H9 (cell line): ENCODE measurements at regions not wholly inside any gene's neighbourhood (a gene's known extent, or its start where the extent isn't known, plus 50 kb on each side); places are given as distances from the start of the nearest gene placed in this dataset.

Experiments used
- DNase-seq: peaks from one replicate; pipeline ENCODE4 v3.0.0-alpha.2; 2017
- H2AFZ ChIP-seq: one replicate; pipeline ENCODE4 v1.6.1; 2013; ENCODE audit warnings: mild to moderate bottlenecking, low read length, control low read depth, moderate library complexity
- H2AK5ac ChIP-seq: 2 replicates; pipeline ENCODE4 v1.6.1; 2013; ENCODE audit warnings: low read length, control low read depth, mixed read lengths; ENCODE audit not compliant: insufficient read length
- H2BK120ac ChIP-seq: one replicate; pipeline ENCODE4 v1.6.1; 2013; ENCODE audit warnings: low read depth, mild to moderate bottlenecking, low read length, control low read depth, inconsistent platforms; ENCODE audit not compliant: poor library complexity, severe bottlenecking
- H2BK12ac ChIP-seq: 2 replicates; pipeline ENCODE4 v1.6.1; 2013; ENCODE audit warnings: low read length, control low read depth, mixed read lengths, low read depth; ENCODE audit not compliant: insufficient read length
- H2BK15ac ChIP-seq: 2 replicates; pipeline ENCODE4 v1.6.1; 2013; ENCODE audit warnings: low read depth, low read length, control low read depth
- H2BK20ac ChIP-seq: one replicate; pipeline ENCODE4 v1.6.1; 2013; ENCODE audit warnings: low read depth, mild to moderate bottlenecking, low read length, control low read depth, inconsistent platforms; ENCODE audit not compliant: poor library complexity, severe bottlenecking
- H2BK5ac ChIP-seq: 2 replicates; pipeline ENCODE4 v1.6.1; 2013; ENCODE audit warnings: low read length, control low read depth, mixed read lengths; ENCODE audit not compliant: insufficient read length
- H3K14ac ChIP-seq: 2 replicates; pipeline ENCODE4 v1.6.1; 2013; ENCODE audit warnings: low read length, control low read depth; ENCODE audit not compliant: insufficient read depth
- H3K18ac ChIP-seq: 2 replicates; pipeline ENCODE4 v1.6.1; 2013; ENCODE audit warnings: low read depth, mild to moderate bottlenecking, mixed read lengths, low read length, control low read depth; ENCODE audit not compliant: insufficient read length
- H3K23ac ChIP-seq: 2 replicates; pipeline ENCODE4 v1.6.1; 2013; ENCODE audit warnings: low read length, control low read depth, mixed read lengths, low read depth; ENCODE audit not compliant: insufficient read length
- H3K23me2 ChIP-seq: 2 replicates; pipeline ENCODE4 v1.6.1; 2013; ENCODE audit warnings: low read depth, mild to moderate bottlenecking, mixed read lengths, low read length, control low read depth; ENCODE audit not compliant: insufficient read length, poor library complexity, severe bottlenecking
- H3K27ac ChIP-seq: 2 replicates; pipeline ENCODE4 v1.5.1; 2013; ENCODE audit warnings: low read length, control low read depth, mixed read lengths, low read depth; ENCODE audit not compliant: insufficient read length
- H3K27me3 ChIP-seq: 2 replicates; pipeline ENCODE4 v1.6.1; 2013; ENCODE audit warnings: low read length, control low read depth, inconsistent platforms; ENCODE audit not compliant: insufficient read depth
- H3K4ac ChIP-seq: 2 replicates; pipeline ENCODE4 v1.6.1; 2013; ENCODE audit warnings: low read depth, mild to moderate bottlenecking, control low read depth, inconsistent platforms, low read length, moderate library complexity
- H3K4me1 ChIP-seq: 2 replicates; pipeline ENCODE4 v1.6.1; 2013; ENCODE audit warnings: low read length, control low read depth, inconsistent platforms; ENCODE audit not compliant: insufficient read depth
- H3K4me2 ChIP-seq: 2 replicates; pipeline ENCODE4 v1.6.1; 2013; ENCODE audit warnings: low read length, control low read depth, mixed read lengths; ENCODE audit not compliant: insufficient read length, insufficient read depth
- H3K56ac ChIP-seq: 2 replicates; pipeline ENCODE4 v1.6.1; 2013; ENCODE audit warnings: low read depth, mild to moderate bottlenecking, mixed read lengths, low read length, control low read depth; ENCODE audit not compliant: insufficient read length
- H3K79me1 ChIP-seq: 2 replicates; pipeline ENCODE4 v1.6.1; 2013; ENCODE audit warnings: low read depth, mild to moderate bottlenecking, moderate library complexity, low read length, control low read depth, inconsistent platforms; ENCODE audit not compliant: insufficient read depth, poor library complexity, severe bottlenecking
- H3K79me2 ChIP-seq: 2 replicates; pipeline ENCODE4 v1.6.1; 2013; ENCODE audit warnings: low read length, control low read depth, inconsistent platforms; ENCODE audit not compliant: insufficient read depth
- H3K9ac ChIP-seq: 2 replicates; pipeline ENCODE4 v1.6.1; 2013; ENCODE audit warnings: low read length, control low read depth, mixed read lengths; ENCODE audit not compliant: insufficient read length; ENCODE audit errors: extremely low read depth
- H3K9me3 ChIP-seq: one replicate; pipeline ENCODE4 v1.6.1; 2013; ENCODE audit warnings: low read depth, low read length, inconsistent platforms; ENCODE audit not compliant: control insufficient read depth
- H3T11ph ChIP-seq: one replicate; pipeline ENCODE4 v1.6.1; 2013; ENCODE audit warnings: mild to moderate bottlenecking, low read length, control low read depth, inconsistent platforms
- H4K20me1 ChIP-seq: one replicate; pipeline ENCODE4 v1.6.1; 2013; ENCODE audit not compliant: control insufficient read depth, insufficient read length, insufficient read depth
- H4K5ac ChIP-seq: 2 replicates; pipeline ENCODE4 v1.6.1; 2013; ENCODE audit warnings: low read depth, mild to moderate bottlenecking, mixed read lengths, low read length, control low read depth; ENCODE audit not compliant: insufficient read length
- H4K8ac ChIP-seq: replicated peaks from 2 replicates; pipeline ENCODE4 v1.6.1; 2013; ENCODE audit warnings: low read length, control low read depth, mixed read lengths, low read depth; ENCODE audit not compliant: insufficient read length
- H4K91ac ChIP-seq: 2 replicates; pipeline ENCODE4 v1.6.1; 2013; ENCODE audit warnings: low read depth, mild to moderate bottlenecking, moderate library complexity, mixed read lengths, low read length, control low read depth; ENCODE audit not compliant: insufficient read length
- H3K27ac Mint-ChIP-seq, 3 experiments: 2 replicates in 2 of 3; 3 replicates in 1 of 3; pipeline ENCODE4 v1.8.0; 2020 to 2021; ENCODE audit warnings: mixed read lengths in 3 of 3, mild to moderate bottlenecking in 1 of 3, moderate library complexity in 1 of 3
- H3K27me3 Mint-ChIP-seq: 2 replicates; pipeline ENCODE4 v1.8.0; 2021; ENCODE audit warnings: low read depth, mild to moderate bottlenecking, moderate library complexity, mixed read lengths
- H3K36me3 Mint-ChIP-seq, 3 experiments: 2 replicates in 2 of 3; 3 replicates in 1 of 3; pipeline ENCODE4 v1.8.0; 2020 to 2021; ENCODE audit warnings: low read depth in 3 of 3, mixed read lengths in 3 of 3; ENCODE audit not compliant: insufficient read depth in 1 of 3
- H3K4me1 Mint-ChIP-seq, 2 experiments: 2 replicates each; pipeline ENCODE4 v1.8.0; 2020; ENCODE audit warnings: mixed read lengths in 2 of 2
- H3K4me3 Mint-ChIP-seq, 2 experiments: 2 replicates in 1 of 2; 3 replicates in 1 of 2; pipeline ENCODE4 v1.8.0; 2020 to 2021; ENCODE audit warnings: mild to moderate bottlenecking in 2 of 2, mixed read lengths in 2 of 2, moderate library complexity in 1 of 2
- H3K9me3 Mint-ChIP-seq, 2 experiments: 2 replicates in 1 of 2; 3 replicates in 1 of 2; pipeline ENCODE4 v1.8.0; 2020; ENCODE audit warnings: mild to moderate bottlenecking in 2 of 2, mixed read lengths in 2 of 2, moderate library complexity in 1 of 2
- CTCF ChIP-seq: fragments of 200-600 bp; sonication (generic); conservative IDR thresholded peaks from 3 replicates; pipeline ENCODE4 v1.8.0; 2021; ENCODE audit warnings: antibody characterized with exemption, mild to moderate bottlenecking
- WGBS: extraction: QIAGEN DNeasy Blood & Tissue Kit; methylation state at CpG from one replicate; pipeline ENCODE4 v1.1.7; 2013; ENCODE audit warnings: missing lambda C conversion rate, low lambda C conversion rate, mixed read lengths; ENCODE audit not compliant: insufficient read length; ENCODE audit errors: extremely low coverage; 5-methylcytosine and 5-hydroxymethylcytosine counted together

- Mint-ChIP-seq H3K4me3 (no peak overlapping the region), H3K36me3 (peaks cover 0 to 9% (median 3%) of the 10 kb centered on the region in 3 experiments; a peak in 2 of 7 replicates), H3K4me1 (peaks cover 0 to 3% of the 10 kb centered on the region in 2 experiments; a peak in 2 of 4 replicates), H3K9me3 (peaks cover 0 to 2% of the 10 kb centered on the region in 2 experiments; a peak in 2 of 5 replicates), H3K27ac (no peak overlapping the region), H3K27me3 (peaks cover 3% of the 10 kb centered on the region)
- DNase-seq, result no peak
- Histone ChIP-seq H3T11ph (no peak overlapping the region), H4K20me1 (no peaks in the 10 kb centered on the region), H2BK120ac (no peak overlapping the region), H3K14ac (no peak overlapping the region), H2AK5ac (no peak overlapping the region), H3K79me1 (no peaks in the 10 kb centered on the region), H3K56ac (no peak overlapping the region), H4K8ac (no peak overlapping the region), H3K4me2 (no peak overlapping the region), H3K9ac (no peak overlapping the region), H2BK5ac (no peak overlapping the region), H2BK12ac (no peak overlapping the region), H3K27ac (no peak overlapping the region), H3K18ac (no peak overlapping the region), H3K4me1 (0 out of 2 replicates have a peak, but pooled peaks cover 2% of the 10 kb centered on the region), H4K91ac (no peak overlapping the region), H3K4ac (no peak overlapping the region), H3K23ac (no peak overlapping the region), H3K27me3 (no peaks in the 10 kb centered on the region), H3K9me3 (no peaks in the 10 kb centered on the region), H2AFZ (no peak overlapping the region), H2BK20ac (no peak overlapping the region), H2BK15ac (no peak overlapping the region), H4K5ac (no peak overlapping the region), H3K23me2 (no peaks in the 10 kb centered on the region), H3K79me2 (no peaks in the 10 kb centered on the region)
- WGBS, result no CpG with 5 or more reads among the region's 8 CpGs
- TF ChIP-seq CTCF, result no peak
These were observed 92.7 kb upstream of the FAM20A start for GRCh38 chr17:68693896-68694295.
